ENCODE measurements at regions not wholly inside any gene's neighbourhood (a gene's known extent, or its start where the extent isn't known, plus 50 kb on each side); places are given as distances from the start of the nearest gene placed in this dataset.
"Not testable (repeated sequence)": the region's sequence is repeated elsewhere in the genome, so short reads cannot be mapped to it uniquely, and the experiment has no call there.

- no peak overlapping the region for H3K4me3 ChIP-seq (ENCODE audit: low read depth in 1 of 5, low read length in 5 of 5)
- peaks cover 0 to 4% (median 0%) of the 10 kb centered on the region in 5 donors for H3K9me3 ChIP-seq (ENCODE audit: control insufficient read depth in 5 of 5, low read length in 5 of 5)
- no peak overlapping the region for H3K9ac ChIP-seq (ENCODE audit: low read length in 5 of 5)
- no peak overlapping the region for H3K27ac ChIP-seq (ENCODE audit: low read depth, low read length)
- H3K27me3 ChIP-seq (ENCODE audit: control insufficient read depth in 5 of 5, insufficient read depth in 4 of 5, low read length in 5 of 5) = no peaks in the 10 kb centered on the region
- no peaks in the 10 kb centered on the region for H3K36me3 ChIP-seq (ENCODE audit: control insufficient read depth in 5 of 5, insufficient read depth in 5 of 5, low read length in 5 of 5)
- H3K4me1 ChIP-seq (ENCODE audit: control insufficient read depth in 5 of 5, insufficient read depth in 5 of 5, low read length in 5 of 5) = no peaks in the 10 kb centered on the region
Measured at GRCh38 chrX:7503251-7503650, 339.7 kb upstream of the VCX start.

GRCh38 chrX:7500386-7500785 lies 342.6 kb upstream of the VCX start:
- Histone ChIP-seq H3K4me1 (ENCODE audit: control insufficient read depth in 5 of 5, insufficient read depth in 5 of 5, low read length in 5 of 5) (no peaks in the 10 kb centered on the region), H3K9ac (ENCODE audit: low read length in 5 of 5) (no peak overlapping the region), H3K27me3 (ENCODE audit: control insufficient read depth in 5 of 5, insufficient read depth in 4 of 5, low read length in 5 of 5) (no peaks in the 10 kb centered on the region), H3K4me3 (ENCODE audit: low read depth in 1 of 5, low read length in 5 of 5) (no peak overlapping the region), H3K27ac (ENCODE audit: low read depth, low read length) (no peak overlapping the region), H3K36me3 (ENCODE audit: control insufficient read depth in 5 of 5, insufficient read depth in 5 of 5, low read length in 5 of 5) (no peaks in the 10 kb centered on the region), H3K9me3 (ENCODE audit: control insufficient read depth in 5 of 5, low read length in 5 of 5) (peaks cover 0 to 4% (median 0%) of the 10 kb centered on the region in 5 donors)

GRCh38 chrX:7486505-7486904 lies 338.6 kb upstream of the PUDP start:
- no peak overlapping the region for H3K27ac ChIP-seq (ENCODE audit: low read depth, low read length)
- peaks cover 0 to 3% (median 0%) of the 10 kb centered on the region in 5 donors for H3K9me3 ChIP-seq (ENCODE audit: control insufficient read depth in 5 of 5, low read length in 5 of 5)
- no peak overlapping the region for H3K4me3 ChIP-seq (ENCODE audit: low read depth in 1 of 5, low read length in 5 of 5)
- H3K36me3 ChIP-seq (ENCODE audit: control insufficient read depth in 5 of 5, insufficient read depth in 5 of 5, low read length in 5 of 5) = no peaks in the 10 kb centered on the region
- H3K9ac ChIP-seq (ENCODE audit: low read length in 5 of 5) = no peak overlapping the region
- no peaks in the 10 kb centered on the region for H3K4me1 ChIP-seq (ENCODE audit: control insufficient read depth in 5 of 5, insufficient read depth in 5 of 5, low read length in 5 of 5)
- H3K27me3 ChIP-seq (ENCODE audit: control insufficient read depth in 5 of 5, insufficient read depth in 4 of 5, low read length in 5 of 5) = no peaks in the 10 kb centered on the region

GRCh38 chrX:7485061-7485460 lies 337.1 kb upstream of the PUDP start:
- no peaks in the 10 kb centered on the region for H3K4me1 ChIP-seq (ENCODE audit: control insufficient read depth in 5 of 5, insufficient read depth in 5 of 5, low read length in 5 of 5)
- no peaks in the 10 kb centered on the region for H3K36me3 ChIP-seq (ENCODE audit: control insufficient read depth in 5 of 5, insufficient read depth in 5 of 5, low read length in 5 of 5)
- H3K27ac ChIP-seq (ENCODE audit: low read depth, low read length) = no peak overlapping the region
- peaks cover 0 to 3% (median 0%) of the 10 kb centered on the region in 5 donors for H3K9me3 ChIP-seq (ENCODE audit: control insufficient read depth in 5 of 5, low read length in 5 of 5)
- no peaks in the 10 kb centered on the region for H3K27me3 ChIP-seq (ENCODE audit: control insufficient read depth in 5 of 5, insufficient read depth in 4 of 5, low read length in 5 of 5)
- H3K4me3 ChIP-seq (ENCODE audit: low read depth in 1 of 5, low read length in 5 of 5) = no peak overlapping the region
- no peak overlapping the region for H3K9ac ChIP-seq (ENCODE audit: low read length in 5 of 5)

GRCh38 chrX:7480721-7481120 lies 332.8 kb upstream of the PUDP start:
- no peaks in the 10 kb centered on the region for H3K27me3 ChIP-seq (ENCODE audit: control insufficient read depth in 5 of 5, insufficient read depth in 4 of 5, low read length in 5 of 5)
- peaks cover 0 to 3% (median 0%) of the 10 kb centered on the region in 5 donors for H3K9me3 ChIP-seq (ENCODE audit: control insufficient read depth in 5 of 5, low read length in 5 of 5)
- no peak overlapping the region for H3K4me3 ChIP-seq (ENCODE audit: low read depth in 1 of 5, low read length in 5 of 5)
- H3K36me3 ChIP-seq (ENCODE audit: control insufficient read depth in 5 of 5, insufficient read depth in 5 of 5, low read length in 5 of 5) = no peaks in the 10 kb centered on the region
- no peaks in the 10 kb centered on the region for H3K4me1 ChIP-seq (ENCODE audit: control insufficient read depth in 5 of 5, insufficient read depth in 5 of 5, low read length in 5 of 5)
- no peak overlapping the region for H3K27ac ChIP-seq (ENCODE audit: low read depth, low read length)
- no peak overlapping the region for H3K9ac ChIP-seq (ENCODE audit: low read length in 5 of 5)

- Histone ChIP-seq H3K27ac (ENCODE audit: low read depth, low read length) (no peak overlapping the region), H3K9me3 (ENCODE audit: control insufficient read depth in 5 of 5, low read length in 5 of 5) (no peaks in the 10 kb centered on the region), H3K36me3 (ENCODE audit: control insufficient read depth in 5 of 5, insufficient read depth in 5 of 5, low read length in 5 of 5) (no peaks in the 10 kb centered on the region), H3K4me1 (ENCODE audit: control insufficient read depth in 5 of 5, insufficient read depth in 5 of 5, low read length in 5 of 5) (no peaks in the 10 kb centered on the region), H3K4me3 (ENCODE audit: low read depth in 1 of 5, low read length in 5 of 5) (no peak overlapping the region), H3K27me3 (ENCODE audit: control insufficient read depth in 5 of 5, insufficient read depth in 4 of 5, low read length in 5 of 5) (no peaks in the 10 kb centered on the region), H3K9ac (ENCODE audit: low read length in 5 of 5) (no peak overlapping the region)
Measured at GRCh38 chrX:7462110-7462509, 314.2 kb upstream of the PUDP start.

GRCh38 chrX:7461051-7461450 lies 313.1 kb upstream of the PUDP start:
- not testable (repeated sequence) for H3K9me3 ChIP-seq (ENCODE audit: control insufficient read depth in 5 of 5, low read length in 5 of 5); H3K27me3 ChIP-seq (ENCODE audit: control insufficient read depth in 5 of 5, insufficient read depth in 4 of 5, low read length in 5 of 5)

GRCh38 chrX:7447801-7448499 lies 300.0 kb upstream of the PUDP start:
- Histone ChIP-seq H3K9ac (ENCODE audit: low read length in 5 of 5) (no peak overlapping the region), H3K4me3 (ENCODE audit: low read depth in 1 of 5, low read length in 5 of 5) (no peak overlapping the region), H3K27me3 (ENCODE audit: control insufficient read depth in 5 of 5, insufficient read depth in 4 of 5, low read length in 5 of 5) (no peaks in the 10 kb centered on the region), H3K27ac (ENCODE audit: low read depth, low read length) (no peak overlapping the region), H3K4me1 (ENCODE audit: control insufficient read depth in 5 of 5, insufficient read depth in 5 of 5, low read length in 5 of 5) (no peaks in the 10 kb centered on the region), H3K36me3 (ENCODE audit: control insufficient read depth in 5 of 5, insufficient read depth in 5 of 5, low read length in 5 of 5) (no peaks in the 10 kb centered on the region), H3K9me3 (ENCODE audit: control insufficient read depth in 5 of 5, low read length in 5 of 5) (no peaks in the 10 kb centered on the region)

More at GRCh38 chrX:7461051-7461450, 313.1 kb upstream of the PUDP start:
- not testable (repeated sequence) for H3K27ac ChIP-seq (ENCODE audit: low read depth, low read length); H3K4me1 ChIP-seq (ENCODE audit: control insufficient read depth in 5 of 5, insufficient read depth in 5 of 5, low read length in 5 of 5); H3K36me3 ChIP-seq (ENCODE audit: control insufficient read depth in 5 of 5, insufficient read depth in 5 of 5, low read length in 5 of 5); H3K4me3 ChIP-seq (ENCODE audit: low read depth in 1 of 5, low read length in 5 of 5); H3K9ac ChIP-seq (ENCODE audit: low read length in 5 of 5)

GRCh38 chrX:7446815-7447214 lies 298.9 kb upstream of the PUDP start:
- Histone ChIP-seq H3K9me3 (ENCODE audit: control insufficient read depth in 5 of 5, low read length in 5 of 5) (no peaks in the 10 kb centered on the region), H3K4me1 (ENCODE audit: control insufficient read depth in 5 of 5, insufficient read depth in 5 of 5, low read length in 5 of 5) (no peaks in the 10 kb centered on the region), H3K36me3 (ENCODE audit: control insufficient read depth in 5 of 5, insufficient read depth in 5 of 5, low read length in 5 of 5) (no peaks in the 10 kb centered on the region), H3K27me3 (ENCODE audit: control insufficient read depth in 5 of 5, insufficient read depth in 4 of 5, low read length in 5 of 5) (no peaks in the 10 kb centered on the region), H3K4me3 (ENCODE audit: low read depth in 1 of 5, low read length in 5 of 5) (no peak overlapping the region), H3K27ac (ENCODE audit: low read depth, low read length) (no peak overlapping the region), H3K9ac (ENCODE audit: low read length in 5 of 5) (no peak overlapping the region)

- Histone ChIP-seq H3K36me3 (ENCODE audit: control insufficient read depth in 5 of 5, insufficient read depth in 5 of 5, low read length in 5 of 5) (no peaks in the 10 kb centered on the region), H3K27me3 (ENCODE audit: control insufficient read depth in 5 of 5, insufficient read depth in 4 of 5, low read length in 5 of 5) (no peaks in the 10 kb centered on the region), H3K4me3 (ENCODE audit: low read depth in 1 of 5, low read length in 5 of 5) (no peak overlapping the region), H3K9ac (ENCODE audit: low read length in 5 of 5) (no peak overlapping the region), H3K4me1 (ENCODE audit: control insufficient read depth in 5 of 5, insufficient read depth in 5 of 5, low read length in 5 of 5) (no peaks in the 10 kb centered on the region), H3K9me3 (ENCODE audit: control insufficient read depth in 5 of 5, low read length in 5 of 5) (no peaks in the 10 kb centered on the region), H3K27ac (ENCODE audit: low read depth, low read length) (no peak overlapping the region)
Measured at GRCh38 chrX:7444967-7445366, 297.0 kb upstream of the PUDP start.
